ENCODE measurements at regions not wholly inside any gene's neighbourhood (a gene's known extent, or its start where the extent isn't known, plus 50 kb on each side); places are given as distances from the start of the nearest gene placed in this dataset.

- Histone ChIP-seq H3K27ac (ENCODE audit: extremely low read length, insufficient read depth, low read length) (no peak overlapping the region), H2AFZ (ENCODE audit: low read length) (no peak overlapping the region), H3K79me2 (ENCODE audit: insufficient read depth, low read length) (no peaks in the 10 kb centered on the region), H3K4me3 (replicated peaks in 1 of 3; ENCODE audit: insufficient read depth in 1 of 3, low read depth in 2 of 3, low read length in 3 of 3) (no peak overlapping the region), H3K36me3 (replicated peaks in 1 of 2; ENCODE audit: control insufficient read depth in 1 of 2, insufficient read depth in 2 of 2, low read length in 2 of 2) (no peaks in the 10 kb centered on the region), H4K20me1 (ENCODE audit: insufficient read depth, low read length) (no peaks in the 10 kb centered on the region), H3K27me3 (ENCODE audit: control insufficient read depth in 1 of 2, insufficient read depth in 2 of 2, low read length in 2 of 2) (no peaks in the 10 kb centered on the region; a peak in 1 of 5 replicates), H3K4me1 (ENCODE audit: insufficient read depth, low read length) (no peaks in the 10 kb centered on the region), H3K9me3 (ENCODE audit: low read length) (no peaks in the 10 kb centered on the region), H3K9ac (ENCODE audit: insufficient read depth, low read depth, low read length) (no peak overlapping the region), H3K4me2 (ENCODE audit: low read depth, low read length) (no peak overlapping the region)
- ATAC-seq (no peak), FAIRE-seq (no peak), DNase-seq (ENCODE audit: low spot score) (no peak)
- CTCF ChIA-PET (ENCODE audit: low intra/inter-chr PET ratio, low total read pairs), result no interaction called here
- intact Hi-C loops (cut with micrococcal nuclease; ENCODE audit: unreplicated experiment), result no loop called here
- in situ Hi-C loops (cut with HindIII; ENCODE audit: extremely low pct_ligation_motif_present, low pct_unique_long_range_greater_than_20kb), result no loop called here
- POLR2A ChIA-PET, result no interaction called here
- TF ChIP-seq ZNF44 (CRISPR knock-in tag; IDR thresholded peaks at IDR 0.05) (no peak), ZBTB3 (CRISPR knock-in tag; IDR thresholded peaks at IDR 0.05; ENCODE audit: borderline replicate concordance, low read depth) (no peak), RXRA (CRISPR knock-in tag; IDR thresholded peaks at IDR 0.05) (no peak), ELF4 (CRISPR knock-in tag; IDR thresholded peaks at IDR 0.05; ENCODE audit: borderline replicate concordance) (no peak), ZNF709 (CRISPR knock-in tag; IDR thresholded peaks at IDR 0.05) (no peak), ZBTB37 (CRISPR knock-in tag; IDR thresholded peaks at IDR 0.05) (no peak), ZNF563 (CRISPR knock-in tag; IDR thresholded peaks at IDR 0.05) (no peak), ZNF773 (CRISPR knock-in tag; IDR thresholded peaks at IDR 0.05; ENCODE audit: borderline replicate concordance) (no peak), CENPX (CRISPR knock-in tag; IDR thresholded peaks at IDR 0.05) (no peak), DR1 (CRISPR knock-in tag; IDR thresholded peaks at IDR 0.05) (no peak), CREB1 (IDR thresholded peaks at IDR 0.05) (no peak), CREB1 (CRISPR knock-in tag; IDR thresholded peaks at IDR 0.05) (no peak), ZNF687 (CRISPR knock-in tag; IDR thresholded peaks at IDR 0.05) (no peak)
- TF ChIP-seq, protein P1, sequence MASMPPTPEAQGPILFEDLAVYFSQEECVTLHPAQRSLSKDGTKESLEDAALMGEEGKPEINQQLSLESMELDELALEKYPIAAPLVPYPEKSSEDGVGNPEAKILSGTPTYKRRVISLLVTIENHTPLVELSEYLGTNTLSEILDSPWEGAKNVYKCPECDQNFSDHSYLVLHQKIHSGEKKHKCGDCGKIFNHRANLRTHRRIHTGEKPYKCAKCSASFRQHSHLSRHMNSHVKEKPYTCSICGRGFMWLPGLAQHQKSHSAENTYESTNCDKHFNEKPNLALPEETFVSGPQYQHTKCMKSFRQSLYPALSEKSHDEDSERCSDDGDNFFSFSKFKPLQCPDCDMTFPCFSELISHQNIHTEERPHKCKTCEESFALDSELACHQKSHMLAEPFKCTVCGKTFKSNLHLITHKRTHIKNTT (CRISPR knock-in tag; IDR thresholded peaks at IDR 0.05), result no peak
- WGBS (ENCODE audit: low lambda C conversion rate), result 0% methylated on average over 1 of the region's 3 CpGs
- no TSS peak for BruUV-seq (replicated peaks)
These were observed 144.3 kb downstream of the ZNF248 start for GRCh38 chr10:37713132-37713501.

All from HepG2 (cell line).